Muscle of leg (tissue), 3 donors: ENCODE measurements at regions not wholly inside any gene's neighbourhood (a gene's known extent, or its start where the extent isn't known, plus 50 kb on each side); places are given as distances from the start of the nearest gene placed in this dataset.

Source experiments
- DNase-seq: peaks from one replicate; pipeline ENCODE4 v3.0.0; 2013
- H3K27ac ChIP-seq: one replicate; pipeline ENCODE4 v1.5.1; 2013; ENCODE audit warnings: mild to moderate bottlenecking, low read length, control low read depth
- H3K27me3 ChIP-seq: one replicate; pipeline ENCODE4 v1.6.1; 2013; ENCODE audit warnings: low read length; ENCODE audit not compliant: control insufficient read depth, insufficient read depth
- H3K36me3 ChIP-seq: one replicate; pipeline ENCODE4 v1.6.1; 2013; ENCODE audit warnings: low read length; ENCODE audit not compliant: control insufficient read depth, insufficient read depth
- H3K4me1 ChIP-seq: one replicate; pipeline ENCODE4 v1.6.1; 2013; ENCODE audit warnings: low read length; ENCODE audit not compliant: control insufficient read depth, insufficient read depth
- H3K4me3 ChIP-seq: one replicate; pipeline ENCODE4 v1.5.1; 2013; ENCODE audit warnings: low read length, control low read depth
- H3K9me3 ChIP-seq: replicated peaks from 2 replicates; pipeline ENCODE4 v1.6.1; 2013; ENCODE audit warnings: low read depth, low read length; ENCODE audit not compliant: control insufficient read depth
- WGBS: methylation state at CpG from one replicate; pipeline ENCODE4 v1.1.5; 2013; ENCODE audit warnings: missing lambda C conversion rate; ENCODE audit not compliant: insufficient coverage; 5-methylcytosine and 5-hydroxymethylcytosine counted together

- no peak overlapping the region for H3K27ac ChIP-seq
- H3K4me1 ChIP-seq = no peaks in the 10 kb centered on the region
- no peak overlapping the region for H3K4me3 ChIP-seq
- H3K9me3 ChIP-seq = no peaks in the 10 kb centered on the region
- no peaks in the 10 kb centered on the region for H3K27me3 ChIP-seq
- no peak for DNase-seq
- no peaks in the 10 kb centered on the region for H3K36me3 ChIP-seq
- WGBS = no CpG with 5 or more reads among the region's 4 CpGs
Observed at GRCh38 chr2:199136242-199136641, 321.5 kb downstream of the SATB2 start.

GRCh38 chr2:199131876-199132275 is 325.9 kb downstream of the SATB2 start:
- no peaks in the 10 kb centered on the region for H3K4me1 ChIP-seq
- no peaks in the 10 kb centered on the region for H3K36me3 ChIP-seq
- H3K27me3 ChIP-seq = no peaks in the 10 kb centered on the region
- no peak overlapping the region for H3K4me3 ChIP-seq
- no CpG with 5 or more reads among the region's 3 CpGs for WGBS
- H3K9me3 ChIP-seq = no peaks in the 10 kb centered on the region
- H3K27ac ChIP-seq = no peak overlapping the region
- DNase-seq = no peak

GRCh38 chr2:199131136-199131655 is 326.5 kb downstream of the SATB2 start:
- WGBS = 41% methylated on average over 3 of the region's 5 CpGs
- no peak overlapping the region for H3K27ac ChIP-seq
- no peaks in the 10 kb centered on the region for H3K27me3 ChIP-seq
- DNase-seq = no peak
- H3K4me1 ChIP-seq = no peaks in the 10 kb centered on the region
- H3K4me3 ChIP-seq = no peak overlapping the region
- no peaks in the 10 kb centered on the region for H3K36me3 ChIP-seq
- H3K9me3 ChIP-seq = no peaks in the 10 kb centered on the region

- H3K9me3 ChIP-seq = no peaks in the 10 kb centered on the region
- H3K4me1 ChIP-seq = no peaks in the 10 kb centered on the region
- H3K27ac ChIP-seq = no peak overlapping the region
- WGBS = 33% methylated on average over 1 of the region's 3 CpGs
- no peaks in the 10 kb centered on the region for H3K27me3 ChIP-seq
- no peaks in the 10 kb centered on the region for H3K36me3 ChIP-seq
- no peak for DNase-seq
- no peak overlapping the region for H3K4me3 ChIP-seq
Observed at GRCh38 chr2:199130501-199130900, 327.2 kb downstream of the SATB2 start.

- Histone ChIP-seq H3K9me3 (no peaks in the 10 kb centered on the region), H3K27me3 (no peaks in the 10 kb centered on the region), H3K27ac (no peak overlapping the region), H3K4me1 (no peaks in the 10 kb centered on the region), H3K4me3 (no peak overlapping the region), H3K36me3 (no peaks in the 10 kb centered on the region)
- no peak for DNase-seq
- WGBS = no CpG with 5 or more reads among the region's 3 CpGs
Observed at GRCh38 chr2:199128476-199129229, 329.1 kb downstream of the SATB2 start.

GRCh38 chr2:199119796-199120195 is 337.9 kb downstream of the SATB2 start:
- H3K27me3 ChIP-seq = no peaks in the 10 kb centered on the region
- H3K4me3 ChIP-seq = no peak overlapping the region
- no peaks in the 10 kb centered on the region for H3K4me1 ChIP-seq
- no peaks in the 10 kb centered on the region for H3K36me3 ChIP-seq
- no peak overlapping the region for H3K27ac ChIP-seq
- no peaks in the 10 kb centered on the region for H3K9me3 ChIP-seq
- no peak for DNase-seq
- WGBS = 90% methylated on average over 2 of the region's 5 CpGs

- Histone ChIP-seq H3K27ac (no peak overlapping the region), H3K4me3 (no peak overlapping the region), H3K36me3 (no peaks in the 10 kb centered on the region), H3K9me3 (no peaks in the 10 kb centered on the region), H3K27me3 (no peaks in the 10 kb centered on the region), H3K4me1 (no peaks in the 10 kb centered on the region)
- DNase-seq = no peak
- WGBS = no CpG with 5 or more reads among the region's 3 CpGs
Observed at GRCh38 chr2:199118673-199119112, 339.0 kb downstream of the SATB2 start.

GRCh38 chr2:199115169-199115568 is 342.6 kb downstream of the SATB2 start:
- Histone ChIP-seq H3K4me3 (no peak overlapping the region), H3K36me3 (no peaks in the 10 kb centered on the region), H3K9me3 (no peaks in the 10 kb centered on the region), H3K27me3 (no peaks in the 10 kb centered on the region), H3K27ac (no peak overlapping the region), H3K4me1 (no peaks in the 10 kb centered on the region)
- DNase-seq = no peak
- no CpG with 5 or more reads among the region's 2 CpGs for WGBS

- WGBS = no CpG with 5 or more reads among the region's 2 CpGs
- H3K4me1 ChIP-seq = no peaks in the 10 kb centered on the region
- no peak overlapping the region for H3K27ac ChIP-seq
- H3K36me3 ChIP-seq = no peaks in the 10 kb centered on the region
- H3K4me3 ChIP-seq = no peak overlapping the region
- DNase-seq = no peak
- H3K27me3 ChIP-seq = no peaks in the 10 kb centered on the region
- no peaks in the 10 kb centered on the region for H3K9me3 ChIP-seq
Observed at GRCh38 chr2:199113111-199113510, 344.6 kb downstream of the SATB2 start.

- WGBS = no CpG with 5 or more reads among the region's 2 CpGs
- H3K9me3 ChIP-seq = no peaks in the 10 kb centered on the region
- H3K36me3 ChIP-seq = no peaks in the 10 kb centered on the region
- no peak for DNase-seq
- no peak overlapping the region for H3K27ac ChIP-seq
- H3K4me1 ChIP-seq = no peaks in the 10 kb centered on the region
- no peak overlapping the region for H3K4me3 ChIP-seq
- no peaks in the 10 kb centered on the region for H3K27me3 ChIP-seq
Observed at GRCh38 chr2:199111458-199111857, 346.3 kb downstream of the SATB2 start.
